ENCODE measurements at regions not wholly inside any gene's neighbourhood (a gene's known extent, or its start where the extent isn't known, plus 50 kb on each side); places are given as distances from the start of the nearest gene placed in this dataset.

GRCh38 chr2:64392529-64392928, 61.4 kb upstream of the LGALSL start:
- TF ChIP-seq CTCF (IDR thresholded peaks at IDR 0.05) (no peak), POLR2A (IDR thresholded peaks at IDR 0.05) (no peak)

All from Peyer's patch (tissue), 4 donors.